ENCODE measurements at regions not wholly inside any gene's neighbourhood (a gene's known extent, or its start where the extent isn't known, plus 50 kb on each side); places are given as distances from the start of the nearest gene placed in this dataset.
"Not testable (repeated sequence)": the region's sequence is repeated elsewhere in the genome, so short reads cannot be mapped to it uniquely, and the experiment has no call there.

DNA sequence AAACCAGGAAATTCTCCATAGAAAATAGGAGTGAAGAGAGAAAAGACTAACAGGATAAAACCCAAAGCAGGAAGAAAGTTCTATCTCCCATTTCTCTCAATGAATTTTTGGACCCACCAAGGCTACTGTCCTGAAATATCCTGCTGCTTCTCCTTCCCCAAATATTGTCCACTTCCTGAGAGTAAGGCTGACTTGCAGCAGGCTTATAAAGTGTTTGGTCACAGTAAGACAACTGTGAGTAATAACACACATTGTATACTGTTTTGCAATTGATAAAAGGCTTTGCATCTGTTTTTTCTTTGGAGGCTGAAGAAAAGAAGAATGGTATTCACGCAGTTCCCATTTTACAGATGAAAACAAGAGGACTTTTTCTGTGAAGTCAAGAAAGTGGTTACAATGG is 52.8 kb downstream of the FOXD4L6 start:
- WGBS, 3 donors, result 45 to 62% (median 47%) methylated on average over 1 of the region's 1 CpG
- intact Hi-C loops (cut with DNase I); DNase-seq: not testable (repeated sequence)

DNA sequence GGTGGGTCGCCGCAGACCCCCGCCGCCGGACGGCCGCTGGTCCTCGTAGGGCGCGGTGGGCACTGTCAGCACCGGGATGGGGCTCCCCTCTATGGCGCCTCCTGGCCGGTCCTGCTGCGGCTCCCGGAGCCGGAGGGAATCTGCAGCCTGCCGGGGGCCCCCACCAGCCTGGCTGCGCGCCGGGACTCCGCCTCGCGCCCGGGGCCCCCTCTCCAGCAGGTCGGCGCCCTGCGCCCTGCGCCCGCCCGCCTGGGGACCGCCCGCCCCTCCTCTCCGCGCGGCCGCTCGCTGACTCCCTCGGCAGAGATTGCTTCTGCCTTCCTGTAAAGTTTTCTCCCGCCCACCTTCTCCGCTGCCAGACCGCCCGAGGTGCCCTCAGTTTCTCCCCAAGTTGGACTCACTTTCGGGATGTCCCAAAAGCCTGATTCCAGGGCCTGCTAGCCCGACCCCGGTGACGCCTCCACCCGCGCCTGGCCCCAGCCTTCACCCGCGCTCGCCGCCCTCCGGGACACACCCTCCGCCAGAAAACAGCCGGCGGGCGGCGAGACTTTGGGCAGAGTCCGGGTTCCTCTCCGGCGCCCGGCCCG is 54.0 kb downstream of the FOXD4L6 start:
- Histone ChIP-seq H3K4me3 (peak overlapping the region; percentile 76), H3K27ac (peak overlapping the region; percentile 34 to 82)
- intact Hi-C loops (cut with DNase I); H3K9me3 ChIP-seq; H3K36me3 ChIP-seq; H3K27me3 ChIP-seq; H3K4me1 ChIP-seq (ENCODE audit: insufficient read depth): not testable (repeated sequence)
- peak; percentile 56 to 79 (median 71) for DNase-seq
- WGBS, 3 donors, result 1 to 3% (median 3%) methylated on average over 52 to 63 of the region's 63 CpGs

More for the DNA sequence above, 52.8 kb downstream of the FOXD4L6 start:
- not testable (repeated sequence) for H3K4me1 ChIP-seq (ENCODE audit: insufficient read depth); H3K36me3 ChIP-seq; H3K9me3 ChIP-seq; H3K27ac ChIP-seq; H3K4me3 ChIP-seq; H3K27me3 ChIP-seq

GRCh38 chr9:41073471-41074243 is 54.8 kb downstream of the FOXD4L6 start:
- intact Hi-C loops (cut with DNase I), result not testable (repeated sequence)
- WGBS, 3 donors, result 5 to 16% (median 13%) methylated on average over 38 of the region's 39 CpGs
- H3K27ac ChIP-seq, result peak overlapping the region in 1 of 2 donors; percentile 82

DNA sequence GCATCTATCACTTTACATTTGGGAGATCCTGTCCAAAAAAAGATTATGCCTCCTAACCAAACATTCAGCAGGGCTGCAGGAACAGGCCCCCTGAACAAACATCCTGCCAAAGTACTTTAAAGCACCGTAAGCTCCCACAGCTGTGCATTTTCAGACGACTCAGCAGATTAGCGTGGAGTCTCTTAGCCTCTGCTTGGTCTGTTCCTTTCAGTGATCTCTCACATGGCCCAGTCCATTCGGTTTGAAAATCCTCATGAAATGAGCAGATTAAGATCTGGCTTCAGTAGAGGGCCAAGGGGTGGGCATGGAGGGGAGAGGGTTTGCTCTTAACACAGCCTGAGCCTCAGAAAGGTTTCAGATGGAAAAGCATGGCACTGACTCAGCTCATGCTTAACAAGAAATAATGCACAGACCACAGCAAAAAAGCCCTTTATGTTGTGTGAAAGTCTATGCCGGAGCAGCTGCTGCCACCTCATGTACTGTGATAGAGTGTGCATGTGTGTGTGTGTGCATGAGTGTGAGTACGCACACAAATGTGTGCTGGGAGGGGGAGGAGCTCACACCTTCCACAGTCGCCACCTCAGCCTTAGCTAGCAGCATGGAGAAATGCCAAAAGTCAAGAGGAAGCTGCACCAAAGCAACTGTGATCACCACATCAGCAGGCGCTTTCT is 64.2 kb downstream of the FOXD4L6 start:
- 28 to 36% (median 29%) methylated on average over 7 to 8 of the region's 8 CpGs for WGBS, 3 donors
- H3K36me3 ChIP-seq; H3K27me3 ChIP-seq; H3K27ac ChIP-seq; H3K9me3 ChIP-seq; H3K4me3 ChIP-seq; intact Hi-C loops (cut with DNase I); DNase-seq; H3K4me1 ChIP-seq (ENCODE audit: insufficient read depth): not testable (repeated sequence)

More at GRCh38 chr9:41073471-41074243, 54.8 kb downstream of the FOXD4L6 start:
- not testable (repeated sequence) for H3K27me3 ChIP-seq; H3K4me1 ChIP-seq (ENCODE audit: insufficient read depth); H3K9me3 ChIP-seq; H3K36me3 ChIP-seq
- H3K4me3 ChIP-seq, result peak overlapping the region; percentile 76
- peak in 4 of 5 donors; percentile 16 to 47 (median 37) for DNase-seq

DNA sequence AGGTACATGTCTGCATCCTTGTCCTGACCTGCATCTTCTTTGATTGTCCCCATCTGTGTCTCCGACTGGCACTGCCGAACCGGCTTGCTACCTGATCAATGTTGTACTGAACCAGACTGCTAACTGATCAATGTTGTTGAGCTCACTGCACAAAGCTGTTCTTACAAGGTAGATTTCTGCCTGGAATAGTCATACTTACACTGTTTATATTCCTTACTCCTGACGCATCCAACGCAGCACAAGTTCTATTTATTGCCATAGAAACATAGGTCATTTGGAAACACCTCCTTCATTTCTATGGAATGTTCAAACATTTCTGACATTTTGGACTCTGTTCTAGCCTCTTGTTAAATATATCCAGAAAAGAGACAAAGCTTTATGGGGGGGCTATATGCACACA is 65.2 kb downstream of the FOXD4L6 start:
- H3K4me1 ChIP-seq (ENCODE audit: insufficient read depth), result not testable (repeated sequence)

DNA sequence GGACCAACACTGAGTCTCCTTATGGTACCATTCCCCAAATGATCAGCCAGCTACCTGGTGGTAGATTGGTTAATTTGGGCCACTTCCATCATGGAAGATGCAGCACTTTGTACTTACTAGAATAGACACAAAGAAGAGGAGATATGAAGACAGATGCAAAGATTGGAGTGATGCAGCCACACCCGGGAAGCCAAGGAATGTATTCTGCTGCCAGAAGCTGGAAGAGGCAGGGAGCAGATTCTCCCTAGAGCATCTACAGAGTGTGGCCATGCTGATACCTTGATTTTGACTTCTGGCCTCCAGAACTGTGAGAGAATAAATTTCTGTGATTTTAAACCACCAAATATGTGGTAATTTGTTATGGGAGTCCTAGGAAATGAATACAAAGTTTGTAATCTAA is 68.9 kb downstream of the FOXD4L6 start:
- H3K36me3 ChIP-seq; H3K4me1 ChIP-seq (ENCODE audit: insufficient read depth); H3K27ac ChIP-seq; DNase-seq; H3K9me3 ChIP-seq; H3K4me3 ChIP-seq; intact Hi-C loops (cut with DNase I); H3K27me3 ChIP-seq: not testable (repeated sequence)
- WGBS, 3 donors, result 83 to 89% (median 87%) methylated on average over 1 of the region's 1 CpG

More for the DNA sequence above, 65.2 kb downstream of the FOXD4L6 start:
- 71 to 76% (median 75%) methylated on average over 5 of the region's 5 CpGs for WGBS, 3 donors
- DNase-seq; H3K36me3 ChIP-seq; H3K27ac ChIP-seq; H3K9me3 ChIP-seq; intact Hi-C loops (cut with DNase I); H3K4me3 ChIP-seq; H3K27me3 ChIP-seq: not testable (repeated sequence)

GRCh38 chr9:41053666-41054363 is 74.7 kb downstream of the FOXD4L6 start:
- intact Hi-C loops (cut with DNase I); H3K27me3 ChIP-seq: not testable (repeated sequence)

DNA sequence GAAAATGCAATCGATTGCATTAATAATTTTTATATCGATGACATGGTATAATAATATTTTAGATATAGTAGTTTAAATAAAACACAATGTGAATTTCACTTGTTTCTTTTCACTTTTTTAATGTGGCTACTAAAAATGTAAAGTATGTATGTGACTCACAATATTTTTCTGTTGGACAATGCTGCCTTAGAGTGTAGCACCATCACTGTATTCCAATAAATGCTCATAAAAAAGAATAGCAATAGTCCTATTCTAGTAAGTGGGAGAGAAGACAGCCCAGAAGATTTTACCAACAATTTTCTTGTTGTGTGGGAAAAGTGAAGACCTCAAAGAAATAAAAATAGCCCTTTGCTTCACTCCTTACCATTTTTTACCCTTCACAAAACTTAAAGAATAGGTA is 79.8 kb downstream of the FOXD4L6 start:
- H3K4me1 ChIP-seq (ENCODE audit: insufficient read depth); H3K27ac ChIP-seq; intact Hi-C loops (cut with DNase I); H3K27me3 ChIP-seq; H3K36me3 ChIP-seq; H3K9me3 ChIP-seq; DNase-seq; H3K4me3 ChIP-seq: not testable (repeated sequence)
- 55 to 90% (median 76%) methylated on average over 2 of the region's 2 CpGs for WGBS, 3 donors

More at GRCh38 chr9:41053666-41054363, 74.7 kb downstream of the FOXD4L6 start:
- not testable (repeated sequence) for H3K27ac ChIP-seq; H3K9me3 ChIP-seq; H3K4me1 ChIP-seq (ENCODE audit: insufficient read depth); H3K36me3 ChIP-seq; H3K4me3 ChIP-seq; DNase-seq
- 72 to 86% (median 72%) methylated on average over 4 of the region's 4 CpGs for WGBS, 3 donors

DNA sequence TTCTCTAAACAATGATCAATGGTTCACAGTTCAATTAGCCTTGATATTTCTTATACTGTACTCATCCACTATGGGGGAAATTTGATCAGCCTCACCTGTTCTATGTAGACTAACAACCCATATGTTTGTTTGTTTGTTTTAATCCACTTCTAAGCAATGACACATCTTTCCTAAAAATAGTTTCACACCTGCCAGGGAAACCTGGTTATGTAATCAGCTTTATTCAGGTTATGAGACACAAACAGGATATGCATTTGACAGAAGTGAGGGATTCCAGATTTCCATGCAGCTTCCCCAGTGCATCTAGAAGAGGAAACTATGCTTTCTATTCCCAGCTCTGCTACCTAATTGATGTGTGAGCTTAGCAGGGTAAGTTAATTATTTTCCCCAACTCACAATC is 80.7 kb downstream of the FOXD4L6 start:
- H3K27ac ChIP-seq; H3K27me3 ChIP-seq; H3K9me3 ChIP-seq; intact Hi-C loops (cut with DNase I); DNase-seq; H3K4me1 ChIP-seq (ENCODE audit: insufficient read depth); H3K36me3 ChIP-seq; H3K4me3 ChIP-seq: not testable (repeated sequence)

DNA sequence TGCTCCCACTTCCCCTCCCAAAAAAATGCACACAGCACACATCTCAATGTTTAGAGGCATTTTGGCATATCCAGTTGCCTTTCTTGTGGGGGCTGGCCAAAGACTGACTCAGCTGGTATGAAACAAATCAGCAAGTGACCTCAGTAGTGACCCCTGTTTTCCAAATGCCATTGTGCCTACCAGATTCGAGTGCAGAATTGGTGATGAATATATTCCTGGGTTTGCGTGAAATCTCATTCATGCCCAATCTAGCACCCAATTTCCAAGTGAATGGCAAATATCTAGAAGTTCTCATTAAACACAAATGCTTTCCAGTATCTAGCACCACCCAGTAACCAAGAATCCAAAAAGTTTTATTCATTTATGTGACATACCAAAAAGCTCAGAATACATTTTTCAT is 83.6 kb downstream of the FOXD4L6 start:
- 77 to 82% (median 82%) methylated on average over 2 of the region's 2 CpGs for WGBS, 3 donors
- H3K9me3 ChIP-seq; H3K27ac ChIP-seq; H3K36me3 ChIP-seq; H3K4me3 ChIP-seq; H3K4me1 ChIP-seq (ENCODE audit: insufficient read depth); intact Hi-C loops (cut with DNase I); H3K27me3 ChIP-seq; DNase-seq: not testable (repeated sequence)

DNA sequence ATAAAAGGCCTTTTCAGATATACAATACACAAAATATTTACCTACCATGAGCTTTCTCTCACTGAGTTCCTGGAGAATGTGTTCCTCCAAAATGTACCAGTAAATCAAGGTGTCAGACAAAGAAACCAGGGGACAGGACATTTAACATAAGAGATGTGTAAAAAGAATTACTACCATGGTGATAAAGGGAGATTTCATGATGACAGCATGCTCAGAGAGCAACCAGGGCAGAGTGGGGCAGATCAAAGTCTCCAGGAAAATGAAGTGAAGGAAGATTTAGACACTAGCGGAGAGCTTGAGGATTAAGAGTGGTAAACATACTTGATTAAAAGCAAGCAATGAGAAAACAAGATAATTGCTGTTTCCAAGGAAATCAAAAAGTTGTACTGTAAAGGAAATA is 85.0 kb downstream of the FOXD4L6 start:
- H3K9me3 ChIP-seq; H3K4me1 ChIP-seq (ENCODE audit: insufficient read depth); H3K36me3 ChIP-seq; intact Hi-C loops (cut with DNase I); DNase-seq; H3K4me3 ChIP-seq; H3K27me3 ChIP-seq; H3K27ac ChIP-seq: not testable (repeated sequence)
- WGBS, 3 donors, result no CpG with 5 or more reads among the region's 1 CpG

All from ovary (tissue), 7 donors.